H9 (cell line): ENCODE measurements at regions not wholly inside any gene's neighbourhood (a gene's known extent, or its start where the extent isn't known, plus 50 kb on each side); places are given as distances from the start of the nearest gene placed in this dataset.

ENCODE experiments used
- DNase-seq: peaks from one replicate; pipeline ENCODE4 v3.0.0-alpha.2; 2017
- H2AFZ ChIP-seq: one replicate; pipeline ENCODE4 v1.6.1; 2013; ENCODE audit warnings: mild to moderate bottlenecking, low read length, control low read depth, moderate library complexity
- H2AK5ac ChIP-seq: 2 replicates; pipeline ENCODE4 v1.6.1; 2013; ENCODE audit warnings: low read length, control low read depth, mixed read lengths; ENCODE audit not compliant: insufficient read length
- H2BK120ac ChIP-seq: one replicate; pipeline ENCODE4 v1.6.1; 2013; ENCODE audit warnings: low read depth, mild to moderate bottlenecking, low read length, control low read depth, inconsistent platforms; ENCODE audit not compliant: poor library complexity, severe bottlenecking
- H2BK12ac ChIP-seq: 2 replicates; pipeline ENCODE4 v1.6.1; 2013; ENCODE audit warnings: low read length, control low read depth, mixed read lengths, low read depth; ENCODE audit not compliant: insufficient read length
- H2BK15ac ChIP-seq: 2 replicates; pipeline ENCODE4 v1.6.1; 2013; ENCODE audit warnings: low read depth, low read length, control low read depth
- H2BK20ac ChIP-seq: one replicate; pipeline ENCODE4 v1.6.1; 2013; ENCODE audit warnings: low read depth, mild to moderate bottlenecking, low read length, control low read depth, inconsistent platforms; ENCODE audit not compliant: poor library complexity, severe bottlenecking
- H2BK5ac ChIP-seq: 2 replicates; pipeline ENCODE4 v1.6.1; 2013; ENCODE audit warnings: low read length, control low read depth, mixed read lengths; ENCODE audit not compliant: insufficient read length
- H3K14ac ChIP-seq: 2 replicates; pipeline ENCODE4 v1.6.1; 2013; ENCODE audit warnings: low read length, control low read depth; ENCODE audit not compliant: insufficient read depth
- H3K18ac ChIP-seq: 2 replicates; pipeline ENCODE4 v1.6.1; 2013; ENCODE audit warnings: low read depth, mild to moderate bottlenecking, mixed read lengths, low read length, control low read depth; ENCODE audit not compliant: insufficient read length
- H3K23ac ChIP-seq: 2 replicates; pipeline ENCODE4 v1.6.1; 2013; ENCODE audit warnings: low read length, control low read depth, mixed read lengths, low read depth; ENCODE audit not compliant: insufficient read length
- H3K23me2 ChIP-seq: 2 replicates; pipeline ENCODE4 v1.6.1; 2013; ENCODE audit warnings: low read depth, mild to moderate bottlenecking, mixed read lengths, low read length, control low read depth; ENCODE audit not compliant: insufficient read length, poor library complexity, severe bottlenecking
- H3K27ac ChIP-seq: 2 replicates; pipeline ENCODE4 v1.5.1; 2013; ENCODE audit warnings: low read length, control low read depth, mixed read lengths, low read depth; ENCODE audit not compliant: insufficient read length
- H3K27me3 ChIP-seq: 2 replicates; pipeline ENCODE4 v1.6.1; 2013; ENCODE audit warnings: low read length, control low read depth, inconsistent platforms; ENCODE audit not compliant: insufficient read depth
- H3K4ac ChIP-seq: 2 replicates; pipeline ENCODE4 v1.6.1; 2013; ENCODE audit warnings: low read depth, mild to moderate bottlenecking, control low read depth, inconsistent platforms, low read length, moderate library complexity
- H3K4me1 ChIP-seq: 2 replicates; pipeline ENCODE4 v1.6.1; 2013; ENCODE audit warnings: low read length, control low read depth, inconsistent platforms; ENCODE audit not compliant: insufficient read depth
- H3K4me2 ChIP-seq: 2 replicates; pipeline ENCODE4 v1.6.1; 2013; ENCODE audit warnings: low read length, control low read depth, mixed read lengths; ENCODE audit not compliant: insufficient read length, insufficient read depth
- H3K56ac ChIP-seq: 2 replicates; pipeline ENCODE4 v1.6.1; 2013; ENCODE audit warnings: low read depth, mild to moderate bottlenecking, mixed read lengths, low read length, control low read depth; ENCODE audit not compliant: insufficient read length
- H3K79me1 ChIP-seq: 2 replicates; pipeline ENCODE4 v1.6.1; 2013; ENCODE audit warnings: low read depth, mild to moderate bottlenecking, moderate library complexity, low read length, control low read depth, inconsistent platforms; ENCODE audit not compliant: insufficient read depth, poor library complexity, severe bottlenecking
- H3K79me2 ChIP-seq: 2 replicates; pipeline ENCODE4 v1.6.1; 2013; ENCODE audit warnings: low read length, control low read depth, inconsistent platforms; ENCODE audit not compliant: insufficient read depth
- H3K9ac ChIP-seq: 2 replicates; pipeline ENCODE4 v1.6.1; 2013; ENCODE audit warnings: low read length, control low read depth, mixed read lengths; ENCODE audit not compliant: insufficient read length; ENCODE audit errors: extremely low read depth
- H3K9me3 ChIP-seq: one replicate; pipeline ENCODE4 v1.6.1; 2013; ENCODE audit warnings: low read depth, low read length, inconsistent platforms; ENCODE audit not compliant: control insufficient read depth
- H3T11ph ChIP-seq: one replicate; pipeline ENCODE4 v1.6.1; 2013; ENCODE audit warnings: mild to moderate bottlenecking, low read length, control low read depth, inconsistent platforms
- H4K20me1 ChIP-seq: one replicate; pipeline ENCODE4 v1.6.1; 2013; ENCODE audit not compliant: control insufficient read depth, insufficient read length, insufficient read depth
- H4K5ac ChIP-seq: 2 replicates; pipeline ENCODE4 v1.6.1; 2013; ENCODE audit warnings: low read depth, mild to moderate bottlenecking, mixed read lengths, low read length, control low read depth; ENCODE audit not compliant: insufficient read length
- H4K8ac ChIP-seq: replicated peaks from 2 replicates; pipeline ENCODE4 v1.6.1; 2013; ENCODE audit warnings: low read length, control low read depth, mixed read lengths, low read depth; ENCODE audit not compliant: insufficient read length
- H4K91ac ChIP-seq: 2 replicates; pipeline ENCODE4 v1.6.1; 2013; ENCODE audit warnings: low read depth, mild to moderate bottlenecking, moderate library complexity, mixed read lengths, low read length, control low read depth; ENCODE audit not compliant: insufficient read length
- H3K27ac Mint-ChIP-seq, 3 experiments: 2 replicates in 2 of 3; 3 replicates in 1 of 3; pipeline ENCODE4 v1.8.0; 2020 to 2021; ENCODE audit warnings: mixed read lengths in 3 of 3, mild to moderate bottlenecking in 1 of 3, moderate library complexity in 1 of 3
- H3K27me3 Mint-ChIP-seq: 2 replicates; pipeline ENCODE4 v1.8.0; 2021; ENCODE audit warnings: low read depth, mild to moderate bottlenecking, moderate library complexity, mixed read lengths
- H3K36me3 Mint-ChIP-seq, 3 experiments: 2 replicates in 2 of 3; 3 replicates in 1 of 3; pipeline ENCODE4 v1.8.0; 2020 to 2021; ENCODE audit warnings: low read depth in 3 of 3, mixed read lengths in 3 of 3; ENCODE audit not compliant: insufficient read depth in 1 of 3
- H3K4me1 Mint-ChIP-seq, 2 experiments: 2 replicates each; pipeline ENCODE4 v1.8.0; 2020; ENCODE audit warnings: mixed read lengths in 2 of 2
- H3K4me3 Mint-ChIP-seq, 2 experiments: 2 replicates in 1 of 2; 3 replicates in 1 of 2; pipeline ENCODE4 v1.8.0; 2020 to 2021; ENCODE audit warnings: mild to moderate bottlenecking in 2 of 2, mixed read lengths in 2 of 2, moderate library complexity in 1 of 2
- H3K9me3 Mint-ChIP-seq, 2 experiments: 2 replicates in 1 of 2; 3 replicates in 1 of 2; pipeline ENCODE4 v1.8.0; 2020; ENCODE audit warnings: mild to moderate bottlenecking in 2 of 2, mixed read lengths in 2 of 2, moderate library complexity in 1 of 2
- CTCF ChIP-seq: fragments of 200-600 bp; sonication (generic); conservative IDR thresholded peaks from 3 replicates; pipeline ENCODE4 v1.8.0; 2021; ENCODE audit warnings: antibody characterized with exemption, mild to moderate bottlenecking
- WGBS: extraction: QIAGEN DNeasy Blood & Tissue Kit; methylation state at CpG from one replicate; pipeline ENCODE4 v1.1.7; 2013; ENCODE audit warnings: missing lambda C conversion rate, low lambda C conversion rate, mixed read lengths; ENCODE audit not compliant: insufficient read length; ENCODE audit errors: extremely low coverage; 5-methylcytosine and 5-hydroxymethylcytosine counted together

GRCh38 chr21:18950045-18950740 is 546.6 kb upstream of the TMPRSS15 start:
- no peaks in the 10 kb centered on the region for H3K79me2 ChIP-seq
- no peak overlapping the region for H3K4ac ChIP-seq
- Mint-ChIP-seq H3K36me3 (no peaks in the 10 kb centered on the region), H3K4me1 (peaks cover 4% of the 10 kb centered on the region in 2 experiments), H3K27ac (no peak overlapping the region; a peak in 1 of 7 replicates), H3K9me3 (no peaks in the 10 kb centered on the region), H3K4me3 (no peak overlapping the region), H3K27me3 (no peaks in the 10 kb centered on the region)
- no peak overlapping the region for H2BK5ac ChIP-seq
- no CpG with 5 or more reads among the region's 13 CpGs for WGBS
- H2AFZ ChIP-seq, result no peak overlapping the region
- no peak overlapping the region for H3K23ac ChIP-seq
- H3K27me3 ChIP-seq, result no peaks in the 10 kb centered on the region
- H2BK20ac ChIP-seq, result no peak overlapping the region
- H3K18ac ChIP-seq, result no peak overlapping the region
- no peak overlapping the region for H3K27ac ChIP-seq
- H2BK120ac ChIP-seq, result no peak overlapping the region
- H4K20me1 ChIP-seq, result no peaks in the 10 kb centered on the region
- no peak overlapping the region for H3K9ac ChIP-seq
- H3K79me1 ChIP-seq, result no peaks in the 10 kb centered on the region
- H4K5ac ChIP-seq, result no peak overlapping the region
- no peak overlapping the region for H3K56ac ChIP-seq
- H3K4me1 ChIP-seq, result no peaks in the 10 kb centered on the region
- no peaks in the 10 kb centered on the region for H3K23me2 ChIP-seq
- no peak overlapping the region for H4K91ac ChIP-seq
- no peak overlapping the region for H3K4me2 ChIP-seq
- H3K9me3 ChIP-seq, result no peaks in the 10 kb centered on the region
- H2BK12ac ChIP-seq, result no peak overlapping the region
- no peak overlapping the region for H3K14ac ChIP-seq
- H2BK15ac ChIP-seq, result no peak overlapping the region
- no peak overlapping the region for H3T11ph ChIP-seq
- TF ChIP-seq CTCF, result no peak
- DNase-seq, result no peak
- H4K8ac ChIP-seq, result no peak overlapping the region
- H2AK5ac ChIP-seq, result no peak overlapping the region
